Left lobe of liver (tissue), 2 donors: ENCODE measurements at regions not wholly inside any gene's neighbourhood (a gene's known extent, or its start where the extent isn't known, plus 50 kb on each side); places are given as distances from the start of the nearest gene placed in this dataset.

Experiments used
- ATAC-seq: fragments of 200-7000 bp; cut with Tn5 transposase; one replicate; pipeline ENCODE4 v1.9.1; 2020; ENCODE audit warnings: mild to moderate bottlenecking, moderate library complexity
- DNase-seq: peaks from one replicate; pipeline ENCODE4 v3.0.0-alpha.2; 2020; ENCODE audit warnings: low spot score
- donor health status: DM: no; HTN: no; CAD: no; lungs with moderate emphysema.
- donor health status: DM: no; HTN: yes; CAD: no.

DNA sequence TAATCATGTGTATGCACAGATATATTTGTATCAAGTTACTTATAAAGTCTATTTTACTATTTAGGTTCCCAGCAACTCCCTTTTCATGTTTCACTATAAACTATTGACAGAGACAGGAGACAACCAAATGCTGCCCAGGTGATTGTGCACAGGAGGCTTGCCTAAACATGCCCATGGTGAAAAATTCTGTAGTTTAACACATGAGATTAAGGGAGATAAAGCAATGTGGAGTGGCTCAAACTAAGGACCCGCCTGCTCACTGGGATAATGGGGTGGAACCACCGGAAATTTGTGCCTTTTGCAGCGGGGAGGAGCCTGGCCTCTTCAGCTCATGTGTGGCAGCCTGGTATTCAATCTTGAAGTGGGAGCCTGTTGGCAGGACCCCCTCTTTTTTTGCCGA lies 459.5 kb upstream of the CNTN5 start:
- DNase-seq (no peak), ATAC-seq (no peak)

DNA sequence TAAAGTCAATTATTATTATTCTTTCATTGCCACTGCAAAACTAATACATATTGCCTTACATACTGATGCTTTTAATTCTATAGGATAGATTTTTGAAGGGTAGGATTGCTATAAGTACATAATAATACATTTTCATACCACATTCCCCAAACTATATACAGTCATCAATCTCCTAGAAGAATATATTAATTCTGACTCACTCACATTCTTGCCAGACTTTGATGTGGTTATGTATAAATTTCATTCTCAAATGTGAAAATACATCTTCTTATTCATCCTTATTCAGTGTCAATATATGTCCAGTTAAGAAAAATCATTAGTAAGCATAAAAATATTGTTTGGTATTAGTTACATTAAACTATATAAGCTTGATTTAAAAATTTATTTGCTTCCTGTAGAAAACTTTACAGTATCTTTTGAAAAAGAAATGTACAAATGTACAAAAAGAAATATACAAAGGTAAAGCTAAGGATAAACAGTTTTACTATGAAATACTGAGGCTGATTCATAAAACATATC lies 458.8 kb upstream of the CNTN5 start:
- ATAC-seq (no peak), DNase-seq (no peak)

DNA sequence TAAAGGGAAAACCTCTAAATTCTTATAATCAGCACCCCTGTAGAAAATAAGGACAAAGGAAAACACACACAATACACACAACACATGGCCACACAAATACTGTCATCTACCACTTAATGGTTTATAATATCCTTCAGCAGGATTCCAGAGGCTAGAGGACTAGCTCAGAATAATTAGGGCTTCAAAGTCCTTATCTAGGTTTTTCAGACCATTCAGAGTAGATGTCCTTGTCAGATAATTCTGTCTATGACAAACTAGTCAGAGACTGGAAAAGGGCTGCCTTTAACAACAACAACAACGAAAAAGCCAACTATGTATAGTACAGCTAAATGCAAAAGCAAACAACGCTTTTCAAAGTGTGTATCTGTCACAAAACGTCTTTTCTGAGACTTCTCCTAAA lies 456.5 kb upstream of the CNTN5 start:
- no peak for DNase-seq
- ATAC-seq: no peak

DNA sequence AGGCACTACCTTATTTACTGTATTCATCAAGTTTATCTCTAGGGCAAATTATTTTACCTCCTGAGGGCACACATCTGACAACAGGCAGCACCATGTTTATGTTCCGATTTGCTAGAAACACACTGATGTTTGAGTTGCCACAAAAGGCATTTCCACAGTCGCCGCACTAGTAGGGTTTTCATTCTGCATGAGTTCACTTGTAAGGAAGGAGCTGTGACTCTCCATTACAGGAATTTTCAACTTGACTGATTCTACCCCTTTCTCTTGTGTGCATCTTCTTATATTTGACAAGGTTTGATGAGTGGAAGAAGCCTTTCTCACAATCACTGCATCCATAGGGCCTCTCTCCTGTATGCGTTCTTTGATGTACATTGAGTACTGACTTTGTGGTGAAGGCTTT lies 455.9 kb upstream of the CNTN5 start:
- no peak for ATAC-seq
- DNase-seq: no peak

DNA sequence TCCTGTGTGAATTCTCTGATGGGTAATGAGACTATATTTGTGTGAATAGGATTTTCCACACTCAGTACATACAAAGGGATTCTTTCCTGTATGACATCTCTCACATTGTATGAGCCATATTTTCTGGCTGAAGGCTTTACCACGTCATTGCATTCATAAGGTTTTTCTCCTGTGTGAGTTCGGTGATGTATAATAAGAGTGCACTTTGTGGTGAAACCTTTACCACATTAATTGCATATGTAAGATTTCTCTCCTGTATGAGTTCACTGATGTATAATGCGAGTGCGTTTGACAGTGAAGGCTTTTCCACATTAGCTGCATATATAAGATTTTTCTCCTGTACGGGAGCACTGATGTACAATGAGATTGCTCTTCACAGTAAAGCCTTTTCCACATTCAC lies 455.4 kb upstream of the CNTN5 start:
- ATAC-seq (no peak), DNase-seq (no peak)

DNA sequence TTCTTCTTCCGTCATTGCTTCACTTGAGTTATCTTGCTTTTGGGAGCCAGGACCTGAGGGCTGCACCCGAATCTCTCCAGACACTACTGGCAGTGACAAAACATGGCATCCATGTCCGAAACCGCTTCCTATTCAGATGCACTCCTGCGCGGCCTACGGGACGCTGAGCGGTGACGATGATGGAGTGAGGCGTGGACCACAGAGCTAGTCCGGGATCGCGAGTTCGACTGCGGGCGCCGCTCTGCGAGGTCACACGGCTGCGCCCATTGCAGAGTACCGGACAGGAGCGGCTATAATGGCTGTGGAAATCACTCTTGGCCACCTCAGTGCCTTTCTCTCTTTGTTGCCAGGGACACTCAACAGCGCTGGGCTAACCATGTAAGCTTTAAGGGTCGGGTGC lies 453.8 kb upstream of the CNTN5 start:
- ATAC-seq (no peak), DNase-seq (no peak)

DNA sequence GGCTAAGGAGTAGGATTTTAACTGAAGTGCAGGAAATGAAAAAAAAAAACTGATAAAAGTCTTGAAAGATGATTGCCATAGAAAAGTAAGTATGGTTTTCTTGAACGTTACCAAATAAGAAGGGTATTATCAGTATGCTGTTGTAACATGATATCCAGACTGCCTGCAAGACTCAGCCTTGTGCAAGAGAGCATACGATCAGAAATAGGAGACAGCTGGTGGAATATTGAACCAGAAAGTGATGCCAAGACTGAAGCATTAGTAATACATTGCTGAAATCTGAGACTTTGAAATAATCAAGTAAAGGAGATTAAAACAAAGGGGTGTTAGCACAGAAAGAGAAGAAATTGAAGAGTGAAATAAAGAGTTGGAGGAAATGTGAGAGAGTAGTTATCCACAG lies 452.7 kb upstream of the CNTN5 start:
- DNase-seq (no peak), ATAC-seq (no peak)

DNA sequence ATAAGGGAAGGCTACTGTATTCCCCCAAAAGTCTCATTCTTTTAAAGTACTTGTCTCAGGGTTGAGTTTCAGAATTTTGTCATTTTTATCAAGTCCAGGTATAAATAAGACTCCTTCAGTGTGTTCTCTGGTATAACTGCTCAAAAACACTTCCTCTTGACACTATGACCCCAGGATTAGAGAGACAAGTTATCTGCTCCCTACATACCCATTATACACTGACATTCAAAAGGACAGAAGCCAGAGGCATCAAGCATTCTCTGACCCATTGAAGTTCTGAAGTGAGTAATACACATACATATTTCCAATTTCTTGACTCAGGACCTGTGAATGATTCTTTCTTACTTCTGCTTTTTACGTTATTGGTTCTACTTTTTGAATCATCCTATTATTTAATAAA lies 447.8 kb upstream of the CNTN5 start:
- ATAC-seq (no peak), DNase-seq (no peak)

DNA sequence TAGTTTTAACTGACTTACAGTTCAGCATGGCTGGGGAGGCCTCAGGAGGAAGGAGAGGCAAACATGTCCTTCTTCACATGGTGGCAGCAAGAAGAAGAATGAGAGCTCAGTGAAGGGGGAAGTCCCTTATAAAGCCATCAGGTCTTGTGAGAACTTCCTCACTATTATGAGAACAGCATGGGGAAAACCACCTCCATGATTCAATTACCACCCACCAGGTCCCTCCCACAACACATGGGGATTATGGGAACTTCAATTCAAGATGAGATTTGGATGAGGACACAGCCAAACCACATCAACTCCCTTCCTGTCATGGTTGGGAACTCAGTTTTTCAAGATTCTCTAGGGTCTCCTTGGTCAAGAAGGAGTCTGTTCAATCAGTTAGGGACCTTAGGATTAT lies 432.9 kb upstream of the CNTN5 start:
- DNase-seq: no peak
- no peak for ATAC-seq

DNA sequence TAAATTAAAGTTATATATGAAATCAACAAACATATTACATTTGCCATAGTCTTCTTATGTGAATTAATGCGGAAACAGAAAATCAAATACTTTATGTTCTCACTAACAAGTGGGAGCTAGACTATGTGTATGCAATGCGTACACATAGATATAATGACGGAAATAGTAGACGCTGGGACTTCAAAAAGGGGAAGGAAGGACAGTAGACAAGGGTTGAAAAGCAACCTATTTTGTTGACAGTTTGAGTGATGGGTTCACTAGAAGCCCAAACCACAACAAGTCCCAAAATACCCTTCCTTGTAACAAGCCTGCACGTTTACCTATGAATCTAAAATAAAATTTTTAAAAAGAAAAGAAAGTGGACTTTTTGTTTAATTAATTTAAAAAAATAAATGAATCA lies 430.8 kb upstream of the CNTN5 start:
- DNase-seq (no peak), ATAC-seq (no peak)

DNA sequence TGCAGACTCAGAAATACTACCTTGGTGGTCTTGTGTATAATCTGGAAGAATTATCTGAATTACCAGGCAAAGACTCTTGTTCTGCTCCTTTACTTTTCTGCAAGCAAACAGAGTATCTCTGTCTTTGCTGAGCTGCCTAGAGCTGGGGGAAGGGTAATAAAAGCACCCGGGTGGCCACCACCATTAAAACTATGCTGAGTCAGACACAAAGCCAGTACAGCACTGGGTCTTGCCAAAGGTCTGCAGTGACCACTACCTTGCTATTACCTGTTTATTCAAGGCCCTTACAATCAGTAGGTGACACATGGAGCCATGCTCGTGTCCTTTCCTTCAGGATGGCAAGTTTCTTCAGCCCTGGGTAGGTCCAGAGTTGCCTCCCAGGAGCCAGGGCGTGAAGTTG lies 420.6 kb upstream of the CNTN5 start:
- DNase-seq: no peak

DNA sequence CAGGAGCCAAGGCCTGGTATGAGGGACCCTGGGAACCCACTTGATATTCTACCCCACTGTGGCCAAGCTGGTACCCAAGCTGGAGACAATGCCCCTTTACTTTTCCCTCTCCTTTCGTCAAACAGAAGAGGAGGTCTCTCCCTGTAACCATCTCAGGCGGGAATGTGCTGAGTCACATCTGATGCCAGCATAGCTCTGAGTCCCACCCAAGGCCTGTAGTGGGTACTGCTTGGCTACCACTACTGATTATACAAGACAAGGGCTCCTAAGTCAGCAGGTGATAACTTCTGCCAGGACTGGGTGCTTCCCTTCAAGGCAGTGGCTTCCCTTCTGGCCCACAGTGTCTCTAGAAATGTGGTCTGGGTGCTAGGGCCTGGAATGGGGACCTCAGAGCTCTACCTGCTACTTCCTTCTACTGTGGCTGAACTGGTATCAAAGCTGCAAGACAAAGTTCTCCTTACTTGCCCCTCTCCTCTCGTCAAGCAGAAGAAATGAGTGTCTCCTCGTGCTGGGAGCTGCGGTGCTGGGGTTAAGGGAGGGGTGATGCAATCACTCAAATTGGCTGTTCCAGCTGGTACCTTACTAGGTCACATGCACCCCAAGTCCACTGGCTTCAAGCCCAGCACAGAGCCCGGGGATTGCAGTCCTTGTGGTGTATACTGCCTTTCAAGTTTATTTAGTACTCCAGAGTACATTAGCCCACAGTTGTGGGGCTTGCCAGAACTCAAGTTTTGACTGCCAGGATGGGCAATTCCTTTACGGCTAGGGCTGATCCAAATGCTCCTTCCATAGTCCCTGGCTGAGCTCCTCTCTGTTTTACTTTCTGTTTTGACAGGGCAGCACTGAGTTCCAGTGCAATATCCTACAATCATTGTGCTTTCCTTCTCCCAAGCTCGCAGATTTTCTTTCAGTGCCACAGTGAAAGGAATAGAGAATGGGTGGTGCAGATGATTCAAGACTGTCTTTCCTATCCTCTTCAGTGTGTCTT lies 419.7 kb upstream of the CNTN5 start:
- ATAC-seq (peak; percentile 36), DNase-seq (no peak)

More for the DNA sequence above, 420.6 kb upstream of the CNTN5 start:
- ATAC-seq: no peak

DNA sequence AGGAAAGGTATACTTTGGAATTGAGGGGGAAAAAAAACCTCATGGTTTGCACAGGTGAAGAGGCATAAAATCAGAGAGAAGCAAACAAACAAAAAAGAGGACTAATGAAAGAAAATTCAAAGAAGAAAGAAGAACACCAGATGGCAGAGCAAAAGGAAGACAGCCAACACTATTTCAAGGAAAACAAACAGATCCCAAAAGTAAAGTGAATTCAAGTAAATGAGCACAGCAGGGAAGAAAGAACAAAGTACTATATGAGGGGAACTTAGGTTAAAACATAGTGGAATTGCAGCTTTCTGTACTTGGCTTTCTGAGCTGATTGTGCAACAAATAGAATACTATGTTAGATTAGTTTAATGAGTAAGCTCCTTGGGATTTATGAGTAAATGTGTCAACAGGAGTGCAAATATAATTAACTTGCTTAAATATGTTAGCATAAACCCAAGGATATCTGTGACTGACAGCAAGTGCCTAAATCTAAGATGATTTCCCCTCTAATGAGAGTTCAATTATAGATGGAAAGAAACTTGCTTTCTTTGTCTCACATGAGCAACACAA lies 404.6 kb upstream of the CNTN5 start:
- ATAC-seq (no peak), DNase-seq (no peak)

DNA sequence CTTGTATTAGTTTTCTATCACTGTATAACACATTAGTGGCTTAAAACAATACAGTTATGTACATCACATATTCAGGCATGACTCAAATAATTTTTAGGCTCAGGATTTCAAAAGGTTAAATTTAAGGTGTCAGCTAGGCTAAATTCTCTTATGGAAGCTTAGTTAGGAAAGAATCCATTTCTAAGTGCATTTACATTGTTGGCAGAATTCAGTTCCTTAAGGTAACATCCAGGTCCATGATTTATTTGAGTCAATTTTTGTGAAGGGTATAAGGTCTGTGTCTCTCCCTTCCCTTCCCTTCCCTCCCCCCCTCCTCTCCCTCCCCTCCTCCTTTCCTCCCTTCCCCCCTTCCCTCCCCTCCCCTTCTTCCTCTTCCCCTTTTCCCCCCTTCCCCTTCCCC lies 399.0 kb upstream of the CNTN5 start:
- ATAC-seq (no peak), DNase-seq (no peak)

DNA sequence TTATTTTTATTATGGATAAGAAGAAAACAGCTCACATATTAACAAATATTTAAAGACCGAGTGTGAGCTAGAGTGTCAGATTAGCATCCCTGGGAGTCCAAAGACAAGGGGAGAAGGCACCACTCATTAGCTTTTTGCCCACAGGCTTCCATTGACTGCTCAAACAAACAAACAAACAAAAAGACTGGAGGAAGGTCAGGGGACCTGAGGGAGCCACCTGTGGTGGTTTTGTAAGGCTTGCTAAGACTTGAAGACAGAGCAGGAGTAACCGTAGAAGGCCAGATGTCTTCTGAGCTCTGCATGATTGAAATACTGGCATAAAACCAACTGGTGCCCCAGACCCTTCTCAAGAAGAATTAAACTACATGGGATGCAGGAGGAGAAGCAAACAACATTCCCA lies 395.2 kb upstream of the CNTN5 start:
- ATAC-seq (no peak), DNase-seq (no peak)

DNA sequence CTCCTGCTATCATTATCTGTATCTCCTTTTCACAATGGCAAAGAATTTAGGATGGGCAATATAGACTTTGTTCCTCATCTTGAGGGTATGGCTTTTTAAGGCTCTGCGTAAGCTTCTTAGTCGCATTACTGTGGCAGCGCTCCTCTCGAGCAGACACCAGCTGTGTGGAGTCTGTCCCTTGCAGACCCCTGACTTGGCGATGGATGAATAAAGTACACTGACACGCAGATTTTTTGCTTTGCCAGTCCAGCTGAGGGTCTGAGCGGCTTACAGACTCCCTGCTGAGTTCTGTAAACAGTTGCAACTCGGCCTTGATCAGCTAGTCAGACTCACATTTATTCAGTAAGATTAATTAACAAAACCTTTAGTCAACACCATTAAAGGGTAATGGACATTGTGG lies 390.0 kb upstream of the CNTN5 start:
- DNase-seq (no peak), ATAC-seq (no peak)

DNA sequence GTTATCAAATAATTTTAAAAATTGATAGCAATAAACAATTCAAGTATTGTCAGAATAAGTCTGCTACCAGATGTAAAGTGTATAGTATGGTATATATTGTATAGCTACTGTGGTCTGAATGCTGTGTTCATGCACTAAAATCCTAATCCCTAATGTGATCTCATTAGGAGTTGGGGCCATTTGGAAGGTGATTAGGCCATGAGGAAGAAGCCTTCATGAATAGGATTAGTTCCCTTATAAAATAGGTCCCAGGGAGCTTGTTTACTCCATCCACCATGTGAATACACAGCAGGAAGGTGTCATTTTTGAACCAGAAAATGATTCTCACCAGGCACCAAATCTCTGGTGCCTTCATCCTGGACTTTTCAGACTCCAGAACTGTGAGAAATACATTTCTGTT lies 363.0 kb upstream of the CNTN5 start:
- ATAC-seq: no peak

DNA sequence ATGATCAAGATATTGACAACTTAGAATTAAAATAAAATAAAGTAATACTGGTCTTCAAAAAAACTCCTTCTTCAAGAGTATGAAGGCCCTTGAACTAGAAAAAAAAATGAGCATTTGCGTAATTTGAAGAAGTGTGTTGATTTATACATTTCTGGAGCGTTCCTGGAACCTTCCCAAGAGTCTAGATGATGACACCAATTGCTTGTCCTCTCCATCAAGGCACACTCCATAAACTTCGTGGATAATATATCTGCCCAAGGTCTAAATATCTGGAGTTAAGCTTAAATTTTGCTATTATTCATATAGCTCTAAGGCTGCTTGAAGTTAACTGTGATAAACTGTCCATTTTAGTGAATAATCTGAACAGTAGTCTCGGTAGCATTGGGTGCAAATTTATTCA lies 361.3 kb upstream of the CNTN5 start:
- ATAC-seq (no peak), DNase-seq (no peak)

More for the DNA sequence above, 363.0 kb upstream of the CNTN5 start:
- no peak for DNase-seq

DNA sequence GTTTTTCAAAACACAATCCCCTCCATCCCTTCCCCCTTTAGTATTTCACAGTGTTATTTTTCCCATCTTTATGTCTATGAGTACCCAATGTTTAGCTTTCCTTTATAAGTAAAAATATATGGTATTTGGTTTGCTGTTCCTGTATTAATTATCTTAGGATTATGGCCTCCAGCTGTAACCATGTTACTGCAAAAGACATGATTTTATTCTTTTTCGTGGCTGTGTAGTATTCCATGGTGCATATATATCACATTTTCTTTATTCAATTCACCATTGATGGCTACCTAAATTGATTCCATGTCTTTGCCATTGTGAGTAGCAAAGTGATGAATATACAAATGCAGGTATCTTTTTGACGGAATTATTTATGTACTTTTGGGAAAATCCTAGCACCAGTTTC lies 346.4 kb upstream of the CNTN5 start:
- ATAC-seq (no peak), DNase-seq (no peak)

DNA sequence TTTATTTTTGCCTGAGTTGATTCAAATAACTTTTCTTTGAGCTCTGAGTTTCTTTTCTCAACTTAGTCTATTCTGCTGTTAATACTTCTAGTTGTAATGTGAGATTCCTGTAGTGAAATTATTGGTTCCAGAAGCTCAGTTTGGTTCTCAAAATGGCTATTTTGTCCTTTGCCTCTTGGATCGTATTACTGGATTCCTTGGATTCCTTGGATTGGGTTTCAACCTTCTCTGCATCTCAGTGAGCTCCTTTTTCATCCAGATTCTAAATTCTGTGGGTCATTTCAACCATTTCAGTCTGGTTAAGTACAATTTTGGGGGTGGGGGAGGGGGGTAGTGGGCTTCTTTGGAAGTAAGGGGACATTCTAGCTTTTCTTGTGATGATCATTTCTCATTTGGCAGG lies 341.1 kb upstream of the CNTN5 start:
- no peak for ATAC-seq
- DNase-seq: no peak

DNA sequence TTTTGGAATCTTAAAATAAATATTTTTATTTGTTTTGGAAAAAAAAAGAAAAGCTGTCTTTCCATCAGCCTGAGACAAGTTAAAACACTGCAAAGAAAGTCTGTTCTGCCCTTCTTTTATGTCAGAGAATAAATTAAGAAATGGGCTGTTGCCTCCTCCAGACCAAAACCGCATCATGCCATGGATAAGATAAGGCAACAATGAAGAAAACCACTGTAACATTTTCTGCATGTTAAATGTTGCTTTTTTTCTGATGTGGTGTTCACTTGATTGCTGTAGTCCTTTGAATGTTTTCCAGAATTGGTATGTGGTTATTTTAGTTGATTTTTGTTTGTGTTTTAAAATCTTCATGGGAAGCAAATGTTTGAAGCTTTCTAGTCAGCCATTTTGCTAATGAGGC lies 319.2 kb upstream of the CNTN5 start:
- ATAC-seq (no peak), DNase-seq (no peak)

DNA sequence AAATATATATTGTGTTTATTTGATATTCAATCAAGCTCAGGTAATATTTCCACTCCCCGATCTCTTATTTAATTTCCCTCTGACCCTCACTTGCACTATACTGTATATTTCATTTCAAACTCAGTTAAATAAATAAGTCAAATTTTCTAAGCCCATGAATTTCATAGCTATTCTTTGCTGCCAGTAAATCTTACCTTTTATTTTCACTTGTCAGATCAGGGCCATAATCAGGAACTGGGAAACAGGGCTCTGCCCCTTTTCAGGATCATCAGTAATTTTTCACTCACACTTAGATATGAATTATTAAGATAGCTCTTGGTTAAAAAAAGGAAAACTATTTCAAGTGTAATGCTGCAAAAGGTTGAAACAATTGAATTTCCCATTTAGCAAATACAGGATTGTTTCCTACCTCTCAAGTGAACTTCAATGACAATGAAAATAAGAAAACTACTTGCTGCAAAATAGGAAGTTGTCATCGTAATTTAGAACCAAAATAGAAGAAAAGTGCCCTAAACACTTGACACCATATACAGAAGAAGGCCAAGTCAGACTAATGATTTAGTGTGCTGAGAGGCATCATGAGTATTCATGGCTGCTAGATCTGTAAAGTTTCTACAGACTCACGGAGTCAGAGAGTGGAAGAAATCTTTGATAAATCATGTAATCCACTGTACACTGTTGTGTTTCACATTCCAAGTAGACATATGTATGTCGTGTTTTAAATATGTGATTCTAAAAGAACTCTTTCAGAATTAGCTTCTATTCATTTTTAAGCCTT lies 316.8 kb upstream of the CNTN5 start:
- no peak for DNase-seq
- no peak for ATAC-seq
